ENCODE measurements at regions not wholly inside any gene's neighbourhood (a gene's known extent, or its start where the extent isn't known, plus 50 kb on each side); places are given as distances from the start of the nearest gene placed in this dataset.

- TF ChIP-seq CTCF (IDR thresholded peaks at IDR 0.05) (no peak), POLR2AphosphoS5 (IDR thresholded peaks at IDR 0.05) (no peak), EP300 (IDR thresholded peaks at IDR 0.05) (no peak), POLR2A (IDR thresholded peaks at IDR 0.05) (no peak)
Observed at GRCh38 chr7:119184124-119184788, 959.8 kb downstream of the ANKRD7 start.
